ENCODE measurements at regions not wholly inside any gene's neighbourhood (a gene's known extent, or its start where the extent isn't known, plus 50 kb on each side); places are given as distances from the start of the nearest gene placed in this dataset.

GRCh38 chr2:206212673-206213513 is 53.2 kb downstream of the EEF1B2 start:
- no peak for TF ChIP-seq CTCF (IDR thresholded peaks at IDR 0.05; ENCODE audit: low read length, missing control alignments)
- peak overlapping the region; percentile 48 for H3K4me3 ChIP-seq (replicated peaks; ENCODE audit: low read depth, low read length)
- DNase-seq (ENCODE audit: low read depth), result peak; percentile 64

GRCh38 chr2:206213514-206213845 is 53.8 kb downstream of the EEF1B2 start:
- TF ChIP-seq CTCF (IDR thresholded peaks at IDR 0.05; ENCODE audit: low read length, missing control alignments), result no peak
- no peak for DNase-seq (ENCODE audit: low read depth)
- H3K4me3 ChIP-seq (replicated peaks; ENCODE audit: low read depth, low read length), result peak overlapping the region; percentile 48

- H3K4me3 ChIP-seq (replicated peaks; ENCODE audit: low read depth, low read length), result no peak overlapping the region
- TF ChIP-seq CTCF (IDR thresholded peaks at IDR 0.05; ENCODE audit: low read length, missing control alignments), result no peak
- DNase-seq (ENCODE audit: low read depth), result no peak
Measured at GRCh38 chr2:206217166-206217565, 57.3 kb upstream of the ZDBF2 start.

- H3K4me3 ChIP-seq (replicated peaks; ENCODE audit: low read depth, low read length), result no peak overlapping the region
- no peak for TF ChIP-seq CTCF (IDR thresholded peaks at IDR 0.05; ENCODE audit: low read length, missing control alignments)
- DNase-seq (ENCODE audit: low read depth), result peak; percentile 43
Measured at GRCh38 chr2:206217743-206218142, 56.7 kb upstream of the ZDBF2 start.

- H3K4me3 ChIP-seq (replicated peaks; ENCODE audit: low read depth, low read length), result no peak overlapping the region
- no peak for DNase-seq (ENCODE audit: low read depth)
- TF ChIP-seq CTCF (IDR thresholded peaks at IDR 0.05; ENCODE audit: low read length, missing control alignments), result no peak
Measured at GRCh38 chr2:206218156-206218555, 56.3 kb upstream of the ZDBF2 start.

GRCh38 chr2:206218796-206219499 is 55.5 kb upstream of the ZDBF2 start:
- H3K4me3 ChIP-seq (replicated peaks; ENCODE audit: low read depth, low read length), result no peak overlapping the region
- no peak for TF ChIP-seq CTCF (IDR thresholded peaks at IDR 0.05; ENCODE audit: low read length, missing control alignments)
- no peak for DNase-seq (ENCODE audit: low read depth)
